Prostate gland (tissue), 2 donors: ENCODE measurements at regions not wholly inside any gene's neighbourhood (a gene's known extent, or its start where the extent isn't known, plus 50 kb on each side); places are given as distances from the start of the nearest gene placed in this dataset.

Experiments
- POLR2A ChIP-seq: fragments of 450-650 bp; IDR thresholded peaks from one replicate; pipeline ENCODE4 v1.6.1; 2016; ENCODE audit warnings: antibody characterized with exemption, mild to moderate bottlenecking
- POLR2AphosphoS5 ChIP-seq: sonication (generic); formaldehyde crosslinking; IDR thresholded peaks from one replicate; pipeline ENCODE4 v1.6.1; 2017; ENCODE audit warnings: antibody characterized with exemption
- TF ChIP-seq, protein P1 (sequence below), 4 experiments: fragments of 200-600 bp in 2 of 4; fragments of 450-650 bp in 2 of 4; sonication (generic) in 2 of 4; IDR thresholded peaks; 1 replicate in 3 of 4; 2 replicates in 1 of 4; pipeline ENCODE4 v1.5.1; 2016 to 2019; ENCODE audit warnings: antibody characterized with exemption in 4 of 4, mild to moderate bottlenecking in 2 of 4, moderate library complexity in 2 of 4

DNA sequence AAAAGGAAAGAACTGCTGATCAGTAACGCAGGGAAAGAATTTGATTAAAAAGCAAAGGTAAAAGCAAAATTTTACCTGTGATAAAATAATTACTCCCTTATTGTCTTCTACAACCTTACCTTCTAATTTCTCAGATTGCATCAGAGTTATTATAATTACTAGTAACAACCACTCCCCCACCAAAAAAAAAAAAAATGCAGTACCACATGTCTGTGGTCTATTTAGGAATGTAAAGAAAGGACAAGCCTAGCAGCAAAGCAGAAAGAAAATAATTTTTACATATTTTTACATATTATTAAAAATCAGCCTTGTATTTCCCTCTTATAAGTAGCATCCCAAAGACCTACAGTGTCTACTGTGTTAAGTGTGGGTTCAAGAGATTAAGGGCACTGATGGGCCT lies 430.4 kb downstream of the TFEC start:
- TF ChIP-seq, protein P1, sequence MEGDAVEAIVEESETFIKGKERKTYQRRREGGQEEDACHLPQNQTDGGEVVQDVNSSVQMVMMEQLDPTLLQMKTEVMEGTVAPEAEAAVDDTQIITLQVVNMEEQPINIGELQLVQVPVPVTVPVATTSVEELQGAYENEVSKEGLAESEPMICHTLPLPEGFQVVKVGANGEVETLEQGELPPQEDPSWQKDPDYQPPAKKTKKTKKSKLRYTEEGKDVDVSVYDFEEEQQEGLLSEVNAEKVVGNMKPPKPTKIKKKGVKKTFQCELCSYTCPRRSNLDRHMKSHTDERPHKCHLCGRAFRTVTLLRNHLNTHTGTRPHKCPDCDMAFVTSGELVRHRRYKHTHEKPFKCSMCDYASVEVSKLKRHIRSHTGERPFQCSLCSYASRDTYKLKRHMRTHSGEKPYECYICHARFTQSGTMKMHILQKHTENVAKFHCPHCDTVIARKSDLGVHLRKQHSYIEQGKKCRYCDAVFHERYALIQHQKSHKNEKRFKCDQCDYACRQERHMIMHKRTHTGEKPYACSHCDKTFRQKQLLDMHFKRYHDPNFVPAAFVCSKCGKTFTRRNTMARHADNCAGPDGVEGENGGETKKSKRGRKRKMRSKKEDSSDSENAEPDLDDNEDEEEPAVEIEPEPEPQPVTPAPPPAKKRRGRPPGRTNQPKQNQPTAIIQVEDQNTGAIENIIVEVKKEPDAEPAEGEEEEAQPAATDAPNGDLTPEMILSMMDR (IDR thresholded peaks at IDR 0.05): no peak
- TF ChIP-seq POLR2AphosphoS5 (no peak), POLR2A (no peak)
